Mesothelial cell of epicardium (in vitro differentiated cells): ENCODE measurements at regions not wholly inside any gene's neighbourhood (a gene's known extent, or its start where the extent isn't known, plus 50 kb on each side); places are given as distances from the start of the nearest gene placed in this dataset.

Experiments used
- DNase-seq, 2 experiments: peaks; one replicate each; pipeline ENCODE4 v3.0.0; 2021; ENCODE audit warnings: low spot score in 2 of 2; ENCODE audit not compliant: unreplicated experiment in 2 of 2
- H3K27ac Mint-ChIP-seq: 2 replicates; pipeline ENCODE4 v1.8.0; 2021; ENCODE audit warnings: mixed read lengths
- H3K27me3 Mint-ChIP-seq: 2 replicates; pipeline ENCODE4 v1.8.0; 2021; ENCODE audit warnings: low read depth, mixed read lengths
- H3K36me3 Mint-ChIP-seq: 2 replicates; pipeline ENCODE4 v1.8.0; 2021; ENCODE audit warnings: mixed read lengths
- H3K4me1 Mint-ChIP-seq: 2 replicates; pipeline ENCODE4 v1.8.0; 2021; ENCODE audit warnings: mixed read lengths
- H3K4me3 Mint-ChIP-seq: 2 replicates; pipeline ENCODE4 v1.8.0; 2021; ENCODE audit warnings: mild to moderate bottlenecking, moderate library complexity, mixed read lengths
- H3K9me3 Mint-ChIP-seq: 2 replicates; pipeline ENCODE4 v1.8.0; 2021; ENCODE audit warnings: mixed read lengths
- TF ChIP-seq, protein P1 (sequence below): fragments of 200-600 bp; sonication (generic); IDR thresholded peaks from one replicate; pipeline ENCODE4 v1.5.0; 2021; ENCODE audit warnings: antibody characterized with exemption; ENCODE audit not compliant: unreplicated experiment

DNA sequence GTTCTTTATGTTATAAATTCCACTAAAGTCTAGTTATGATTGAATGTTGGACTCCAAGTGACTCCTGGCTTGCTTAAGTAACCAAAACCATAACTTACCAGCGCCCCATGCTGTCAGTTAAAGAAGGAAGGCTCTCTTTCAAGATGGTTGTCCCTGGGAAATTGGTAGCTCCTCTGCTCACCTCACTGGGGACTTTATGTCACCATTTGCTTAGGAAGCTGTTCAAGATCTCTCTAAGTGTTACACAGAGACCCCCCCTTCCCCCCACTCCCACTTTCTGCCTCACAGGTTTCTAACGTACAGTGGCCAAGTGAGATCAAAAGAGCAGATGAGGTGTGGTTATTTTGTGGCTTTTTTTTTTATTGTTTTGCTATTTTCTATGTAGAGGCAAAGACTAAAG, 301.8 kb downstream of the AASDHPPT start:
- Mint-ChIP-seq H3K4me1 (peaks cover 24% of the 10 kb centered on the region), H3K36me3 (no peaks in the 10 kb centered on the region), H3K27me3 (no peaks in the 10 kb centered on the region), H3K4me3 (no peak overlapping the region), H3K9me3 (no peaks in the 10 kb centered on the region), H3K27ac (no peak overlapping the region)
- TF ChIP-seq, protein P1, sequence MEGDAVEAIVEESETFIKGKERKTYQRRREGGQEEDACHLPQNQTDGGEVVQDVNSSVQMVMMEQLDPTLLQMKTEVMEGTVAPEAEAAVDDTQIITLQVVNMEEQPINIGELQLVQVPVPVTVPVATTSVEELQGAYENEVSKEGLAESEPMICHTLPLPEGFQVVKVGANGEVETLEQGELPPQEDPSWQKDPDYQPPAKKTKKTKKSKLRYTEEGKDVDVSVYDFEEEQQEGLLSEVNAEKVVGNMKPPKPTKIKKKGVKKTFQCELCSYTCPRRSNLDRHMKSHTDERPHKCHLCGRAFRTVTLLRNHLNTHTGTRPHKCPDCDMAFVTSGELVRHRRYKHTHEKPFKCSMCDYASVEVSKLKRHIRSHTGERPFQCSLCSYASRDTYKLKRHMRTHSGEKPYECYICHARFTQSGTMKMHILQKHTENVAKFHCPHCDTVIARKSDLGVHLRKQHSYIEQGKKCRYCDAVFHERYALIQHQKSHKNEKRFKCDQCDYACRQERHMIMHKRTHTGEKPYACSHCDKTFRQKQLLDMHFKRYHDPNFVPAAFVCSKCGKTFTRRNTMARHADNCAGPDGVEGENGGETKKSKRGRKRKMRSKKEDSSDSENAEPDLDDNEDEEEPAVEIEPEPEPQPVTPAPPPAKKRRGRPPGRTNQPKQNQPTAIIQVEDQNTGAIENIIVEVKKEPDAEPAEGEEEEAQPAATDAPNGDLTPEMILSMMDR, result no peak
- no peak for DNase-seq

DNA sequence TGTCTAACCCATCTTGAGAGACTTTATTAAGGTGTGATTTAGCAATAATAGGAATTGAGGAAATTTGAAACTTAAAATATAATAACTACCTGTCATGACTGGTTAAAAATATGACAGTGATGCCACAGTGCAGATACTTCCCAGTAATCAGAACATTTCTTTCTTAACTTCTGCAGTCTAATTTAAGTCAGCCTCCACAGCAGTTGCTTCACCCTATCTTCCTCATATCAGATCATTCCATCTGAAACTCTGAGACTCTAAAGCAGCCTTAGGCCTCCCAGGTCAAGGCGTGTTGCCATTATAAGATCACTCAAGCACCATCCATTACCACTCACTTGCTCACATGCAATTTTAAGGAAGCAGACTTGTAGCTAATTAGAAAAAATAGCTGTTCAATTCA, 302.2 kb downstream of the AASDHPPT start:
- Mint-ChIP-seq H3K27me3 (no peaks in the 10 kb centered on the region), H3K4me1 (peaks cover 29% of the 10 kb centered on the region), H3K27ac (no peak overlapping the region), H3K9me3 (no peaks in the 10 kb centered on the region), H3K36me3 (no peaks in the 10 kb centered on the region), H3K4me3 (no peak overlapping the region)
- TF ChIP-seq, protein P1, result no peak
- DNase-seq, result no peak

DNA sequence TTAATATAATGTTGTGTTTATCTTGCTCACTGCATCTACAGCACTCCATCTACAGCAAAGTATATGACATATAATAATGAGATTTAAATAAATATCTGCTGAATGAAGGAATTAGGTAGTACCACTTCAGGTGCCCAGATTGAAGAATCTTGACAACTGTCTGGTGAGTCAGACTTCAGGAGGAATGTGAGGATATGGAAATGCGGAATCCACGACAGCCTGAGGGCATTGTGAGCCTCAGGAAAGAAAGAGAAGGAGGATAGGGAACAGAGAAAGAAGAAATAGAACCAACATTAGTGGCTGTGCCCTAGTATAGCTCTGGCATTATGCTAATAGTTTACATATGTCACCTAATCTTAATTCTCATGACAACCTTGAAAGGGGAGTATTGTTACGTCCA, 304.4 kb downstream of the AASDHPPT start:
- Mint-ChIP-seq H3K27ac (no peak overlapping the region), H3K4me1 (peaks cover 30% of the 10 kb centered on the region), H3K4me3 (no peak overlapping the region), H3K36me3 (no peaks in the 10 kb centered on the region), H3K27me3 (no peaks in the 10 kb centered on the region), H3K9me3 (peaks cover 5% of the 10 kb centered on the region)
- TF ChIP-seq, protein P1, result no peak
- DNase-seq, result no peak

DNA sequence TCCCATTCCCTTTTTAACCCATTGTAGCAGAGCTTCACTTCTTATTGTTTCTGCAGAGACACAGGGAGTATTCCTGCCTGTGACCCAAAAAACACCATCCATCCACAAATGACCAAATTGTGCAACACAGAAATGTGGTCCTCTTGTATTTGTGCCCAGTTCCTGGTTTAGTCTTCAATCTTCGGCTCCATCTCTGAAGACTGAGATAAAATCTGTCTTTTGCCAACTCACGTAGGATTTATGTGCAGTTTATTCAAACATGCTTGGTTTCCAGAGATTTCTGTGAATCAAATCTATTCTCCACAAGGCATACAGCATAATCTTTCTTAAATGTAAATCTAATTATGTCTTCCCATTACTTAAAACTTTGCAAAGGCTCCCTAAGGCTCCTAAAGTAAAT, 307.0 kb downstream of the AASDHPPT start:
- H3K9me3 Mint-ChIP-seq, result peaks cover 17% of the 10 kb centered on the region
- DNase-seq, result no peak
- TF ChIP-seq, protein P1, result no peak
- H3K4me1 Mint-ChIP-seq, result peaks cover 24% of the 10 kb centered on the region
- peaks cover 6% of the 10 kb centered on the region for H3K36me3 Mint-ChIP-seq
- no peak overlapping the region for H3K27ac Mint-ChIP-seq
- H3K4me3 Mint-ChIP-seq, result no peak overlapping the region
- H3K27me3 Mint-ChIP-seq, result no peaks in the 10 kb centered on the region

DNA sequence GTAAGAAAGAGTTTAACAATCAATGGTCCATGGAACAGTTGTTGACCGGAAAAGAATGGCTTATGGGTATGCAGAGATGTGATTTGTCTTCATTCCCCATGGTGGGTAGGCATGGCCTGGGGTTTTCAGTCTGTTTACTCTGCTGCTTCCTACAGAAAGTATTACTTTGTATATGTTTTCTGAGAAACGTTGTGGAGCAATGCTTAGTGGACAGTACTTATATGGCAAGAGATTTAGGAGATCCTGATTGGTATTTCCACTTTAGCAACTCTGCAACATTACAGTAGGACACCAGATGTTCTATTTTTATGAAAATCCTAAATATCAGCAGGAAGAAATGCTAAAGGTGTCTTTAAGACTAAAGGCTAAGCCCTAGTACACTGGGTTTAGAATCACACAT, 309.1 kb downstream of the AASDHPPT start:
- TF ChIP-seq, protein P1, result no peak

DNA sequence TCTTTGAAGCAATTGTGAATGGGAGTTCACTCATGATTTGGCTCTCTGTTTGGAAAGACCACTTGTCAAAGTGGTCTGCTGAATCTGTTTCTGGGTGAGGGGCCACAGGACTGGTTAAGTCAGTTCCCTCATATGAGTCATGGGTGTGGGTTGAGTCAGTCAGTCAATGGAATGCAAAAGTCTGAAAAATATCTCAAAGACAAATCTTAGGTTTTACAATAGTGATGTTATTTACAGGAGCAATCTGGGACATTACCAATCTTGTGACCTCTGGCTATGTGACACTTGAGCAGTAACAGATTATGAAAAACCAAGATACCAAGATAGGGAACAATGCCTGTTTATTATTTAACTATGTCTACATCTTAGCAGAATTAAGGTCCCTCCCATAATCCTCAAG, 311.6 kb downstream of the AASDHPPT start:
- Mint-ChIP-seq H3K4me1 (peaks cover 16% of the 10 kb centered on the region), H3K4me3 (no peak overlapping the region), H3K9me3 (peaks cover 17% of the 10 kb centered on the region), H3K27me3 (no peaks in the 10 kb centered on the region), H3K27ac (no peak overlapping the region), H3K36me3 (peaks cover 6% of the 10 kb centered on the region)
- DNase-seq, result no peak
- TF ChIP-seq, protein P1, result no peak

More for the DNA sequence above, 309.1 kb downstream of the AASDHPPT start:
- no peak overlapping the region for H3K27ac Mint-ChIP-seq
- no peaks in the 10 kb centered on the region for H3K27me3 Mint-ChIP-seq
- H3K36me3 Mint-ChIP-seq, result peaks cover 6% of the 10 kb centered on the region
- H3K4me3 Mint-ChIP-seq, result no peak overlapping the region
- DNase-seq, result no peak
- H3K4me1 Mint-ChIP-seq, result peaks cover 15% of the 10 kb centered on the region
- H3K9me3 Mint-ChIP-seq, result peaks cover 17% of the 10 kb centered on the region
